Trophoblast cell (in vitro differentiated cells and primary cell): ENCODE measurements at regions not wholly inside any gene's neighbourhood (a gene's known extent, or its start where the extent isn't known, plus 50 kb on each side); places are given as distances from the start of the nearest gene placed in this dataset.

Experiments
- DNase-seq, 2 donors: peaks; one replicate each; pipeline ENCODE4 v3.0.0-alpha.2; 2016
- H2AFZ ChIP-seq: 2 replicates; pipeline ENCODE4 v1.6.1; 2013; ENCODE audit warnings: low read length, moderate library complexity, mild to moderate bottlenecking; ENCODE audit not compliant: insufficient read depth, poor library complexity
- H2AK5ac ChIP-seq: 2 replicates; pipeline ENCODE4 v1.6.1; 2013; ENCODE audit warnings: mild to moderate bottlenecking, low read length
- H2BK120ac ChIP-seq: 2 replicates; pipeline ENCODE4 v1.6.1; 2013; ENCODE audit warnings: low read length, mild to moderate bottlenecking, moderate library complexity; ENCODE audit not compliant: insufficient read depth, poor library complexity
- H2BK12ac ChIP-seq: 2 replicates; pipeline ENCODE4 v1.6.1; 2013; ENCODE audit warnings: mild to moderate bottlenecking, low read length, moderate library complexity
- H2BK5ac ChIP-seq: 2 replicates; pipeline ENCODE4 v1.6.1; 2013; ENCODE audit warnings: low read length, low read depth, moderate library complexity, mild to moderate bottlenecking; ENCODE audit not compliant: poor library complexity
- H3K14ac ChIP-seq: 2 replicates; pipeline ENCODE4 v1.6.1; 2013; ENCODE audit warnings: mild to moderate bottlenecking, low read length
- H3K18ac ChIP-seq: 2 replicates; pipeline ENCODE4 v1.6.1; 2013; ENCODE audit warnings: mild to moderate bottlenecking, low read length
- H3K23ac ChIP-seq: 2 replicates; pipeline ENCODE4 v1.6.1; 2013; ENCODE audit warnings: low read length
- H3K27ac ChIP-seq: 2 replicates; pipeline ENCODE4 v1.5.1; 2013; ENCODE audit warnings: low read depth, mild to moderate bottlenecking, inconsistent platforms, low read length, moderate library complexity
- H3K27me3 ChIP-seq: 2 replicates; pipeline ENCODE4 v1.6.1; 2013; ENCODE audit warnings: inconsistent platforms, mild to moderate bottlenecking, low read length, moderate library complexity; ENCODE audit not compliant: insufficient read depth
- H3K36me3 ChIP-seq, 2 experiments: 1 replicate in 1 of 2; 2 replicates in 1 of 2; pipeline ENCODE4 v1.6.1; 2013; ENCODE audit warnings: low read length in 2 of 2, mild to moderate bottlenecking in 2 of 2, moderate library complexity in 1 of 2; ENCODE audit not compliant: insufficient read depth in 2 of 2, control insufficient read depth in 1 of 2
- H3K4ac ChIP-seq: 2 replicates; pipeline ENCODE4 v1.6.1; 2013; ENCODE audit warnings: low read depth, mild to moderate bottlenecking, low read length, moderate library complexity
- H3K4me1 ChIP-seq, 2 experiments: 1 replicate in 1 of 2; 2 replicates in 1 of 2; pipeline ENCODE4 v1.6.1; 2013; ENCODE audit warnings: low read length in 2 of 2, mild to moderate bottlenecking in 2 of 2, moderate library complexity in 1 of 2; ENCODE audit not compliant: insufficient read depth in 2 of 2, control insufficient read depth in 1 of 2
- H3K4me2 ChIP-seq: 2 replicates; pipeline ENCODE4 v1.6.1; 2013; ENCODE audit warnings: inconsistent platforms, mild to moderate bottlenecking, low read length, moderate library complexity
- H3K4me3 ChIP-seq: 2 replicates; pipeline ENCODE4 v1.5.1; 2013; ENCODE audit warnings: mild to moderate bottlenecking, low read depth, low read length, inconsistent platforms
- H3K79me1 ChIP-seq: one replicate; pipeline ENCODE4 v1.6.1; 2013; ENCODE audit warnings: low read length
- H3K79me2 ChIP-seq: 2 replicates; pipeline ENCODE4 v1.6.1; 2013; ENCODE audit warnings: low read length, mild to moderate bottlenecking; ENCODE audit not compliant: control insufficient read depth, insufficient read depth, poor library complexity
- H3K9ac ChIP-seq: 2 replicates; pipeline ENCODE4 v1.6.1; 2013; ENCODE audit warnings: mild to moderate bottlenecking, low read length
- H3K9me3 ChIP-seq: 2 replicates; pipeline ENCODE4 v1.6.1; 2013; ENCODE audit warnings: low read depth, mild to moderate bottlenecking, control low read depth, inconsistent platforms, low read length; ENCODE audit not compliant: insufficient read depth
- H4K12ac ChIP-seq: 2 replicates; pipeline ENCODE4 v1.6.1; 2013; ENCODE audit warnings: low read depth, mild to moderate bottlenecking, low read length, moderate library complexity
- H4K8ac ChIP-seq: 2 replicates; pipeline ENCODE4 v1.6.1; 2013; ENCODE audit warnings: low read depth, mild to moderate bottlenecking, low read length, moderate library complexity
- H4K91ac ChIP-seq: one replicate; pipeline ENCODE4 v1.6.1; 2013; ENCODE audit warnings: low read depth, mild to moderate bottlenecking, low read length, moderate library complexity
- WGBS: extraction: QIAGEN DNeasy Blood & Tissue Kit; methylation state at CpG from one replicate; pipeline ENCODE4 v1.1.7; 2013; ENCODE audit warnings: missing lambda C conversion rate; ENCODE audit not compliant: insufficient read length, insufficient coverage; ENCODE audit errors: extremely low coverage; 5-methylcytosine and 5-hydroxymethylcytosine counted together

- H3K23ac ChIP-seq: no peak overlapping the region
- no peak overlapping the region for H3K14ac ChIP-seq
- no peak overlapping the region for H3K9ac ChIP-seq
- H3K4me1 ChIP-seq: peaks cover 0 to 3% of the 10 kb centered on the region in 2 experiments
- WGBS: no CpG with 5 or more reads among the region's 2 CpGs
- no peak overlapping the region for H2BK5ac ChIP-seq
- no peak overlapping the region for H3K18ac ChIP-seq
- H3K9me3 ChIP-seq: no peaks in the 10 kb centered on the region
- H2AFZ ChIP-seq: no peak overlapping the region
- no peak overlapping the region for H2BK12ac ChIP-seq
- no peak overlapping the region for H3K4ac ChIP-seq
- H3K4me3 ChIP-seq: no peak overlapping the region
- no peaks in the 10 kb centered on the region for H3K79me2 ChIP-seq
- H3K79me1 ChIP-seq: peaks cover 2% of the 10 kb centered on the region
- peaks cover 0 to 2% of the 10 kb centered on the region in 2 experiments for H3K36me3 ChIP-seq
- no peak overlapping the region for H4K8ac ChIP-seq
- no peak for DNase-seq
- H2BK120ac ChIP-seq: no peak overlapping the region
- no peak overlapping the region for H4K91ac ChIP-seq
- no peak overlapping the region for H4K12ac ChIP-seq
- no peak overlapping the region for H3K4me2 ChIP-seq
- no peaks in the 10 kb centered on the region for H3K27me3 ChIP-seq
- peak overlapping the region; percentile 38 for H3K27ac ChIP-seq
- no peak overlapping the region for H2AK5ac ChIP-seq
Measured at GRCh38 chr5:57711471-57711870, 228.9 kb upstream of the ACTBL2 start.

GRCh38 chr5:57710126-57710525 is 227.5 kb upstream of the ACTBL2 start:
- Histone ChIP-seq H3K9me3 (no peaks in the 10 kb centered on the region), H3K4me2 (no peak overlapping the region), H3K9ac (no peak overlapping the region), H3K36me3 (peaks cover 0 to 2% of the 10 kb centered on the region in 2 experiments), H3K4me3 (no peak overlapping the region), H2AK5ac (no peak overlapping the region), H2BK12ac (no peak overlapping the region), H4K8ac (no peak overlapping the region), H3K79me1 (peaks cover 2% of the 10 kb centered on the region), H3K4me1 (peaks cover 0 to 3% of the 10 kb centered on the region in 2 experiments), H3K79me2 (no peaks in the 10 kb centered on the region), H3K18ac (no peak overlapping the region), H2AFZ (no peak overlapping the region), H3K14ac (no peak overlapping the region), H4K91ac (peak overlapping the region; percentile 8), H3K27me3 (no peaks in the 10 kb centered on the region), H4K12ac (no peak overlapping the region), H3K27ac (no peak overlapping the region), H3K4ac (no peak overlapping the region), H2BK120ac (no peak overlapping the region), H2BK5ac (no peak overlapping the region), H3K23ac (no peak overlapping the region)
- no peak for DNase-seq
- no CpG with 5 or more reads among the region's 1 CpG for WGBS

GRCh38 chr5:57705769-57706168 is 223.2 kb upstream of the ACTBL2 start:
- Histone ChIP-seq H4K91ac (no peak overlapping the region), H3K4me1 (no peaks in the 10 kb centered on the region), H3K4me3 (no peak overlapping the region), H3K36me3 (no peaks in the 10 kb centered on the region), H2AFZ (no peak overlapping the region), H3K79me2 (no peaks in the 10 kb centered on the region), H3K9ac (no peak overlapping the region), H2BK5ac (no peak overlapping the region), H3K23ac (no peak overlapping the region), H3K4me2 (no peak overlapping the region), H4K12ac (no peak overlapping the region), H3K14ac (no peak overlapping the region), H2AK5ac (no peak overlapping the region), H2BK12ac (no peak overlapping the region), H3K18ac (no peak overlapping the region), H3K4ac (no peak overlapping the region), H3K27ac (no peak overlapping the region), H4K8ac (no peak overlapping the region), H3K27me3 (no peaks in the 10 kb centered on the region), H2BK120ac (no peak overlapping the region), H3K79me1 (peaks cover 2% of the 10 kb centered on the region), H3K9me3 (no peaks in the 10 kb centered on the region)
- no peak for DNase-seq
- WGBS: no CpG with 5 or more reads among the region's 3 CpGs

GRCh38 chr5:57703721-57704120 is 221.1 kb upstream of the ACTBL2 start:
- Histone ChIP-seq H4K91ac (no peak overlapping the region), H3K4ac (no peak overlapping the region), H2BK5ac (no peak overlapping the region), H2BK12ac (no peak overlapping the region), H3K4me1 (no peaks in the 10 kb centered on the region), H3K4me2 (no peak overlapping the region), H3K79me2 (no peaks in the 10 kb centered on the region), H3K9ac (no peak overlapping the region), H3K23ac (no peak overlapping the region), H3K4me3 (no peak overlapping the region), H3K27ac (no peak overlapping the region), H3K27me3 (no peaks in the 10 kb centered on the region), H2BK120ac (no peak overlapping the region), H3K9me3 (no peaks in the 10 kb centered on the region), H3K36me3 (no peaks in the 10 kb centered on the region), H3K79me1 (peaks cover 4% of the 10 kb centered on the region), H4K12ac (no peak overlapping the region), H3K18ac (no peak overlapping the region), H3K14ac (no peak overlapping the region), H2AFZ (no peak overlapping the region), H2AK5ac (no peak overlapping the region), H4K8ac (no peak overlapping the region)
- DNase-seq: no peak
- no CpG with 5 or more reads among the region's 1 CpG for whole genome bisulfite sequencing
